GM10248 (cell line): ENCODE measurements at regions not wholly inside any gene's neighbourhood (a gene's known extent, or its start where the extent isn't known, plus 50 kb on each side); places are given as distances from the start of the nearest gene placed in this dataset.
"Not testable (repeated sequence)": the region's sequence is repeated elsewhere in the genome, so short reads cannot be mapped to it uniquely, and the experiment has no call there.

Experiments
- CTCF ChIA-PET: fragments of 300-600 bp; sonication (Branson Sonifier 250); formaldehyde crosslinking; extraction: SDS; loops from one replicate; lab custom pipeline; 2021; ENCODE audit warnings: antibody characterized with exemption; lab: Yijun Ruan, JAX
- POLR2A ChIA-PET: fragments of 350-650 bp; sonication (Branson Sonifier 250); formaldehyde crosslinking; extraction: SDS; loops from one replicate; lab custom pipeline; 2020; ENCODE audit warnings: antibody characterized with exemption; lab: Yijun Ruan, JAX
- DNase-seq: peaks from one replicate; pipeline ENCODE4 v3.0.0; 2012; ENCODE audit errors: extremely low spot score
- CTCF ChIP-seq: IDR thresholded peaks from 2 replicates; pipeline ENCODE4 v1.5.1; 2012; ENCODE audit warnings: mild to moderate bottlenecking, low read depth; ENCODE audit errors: extremely low read depth, missing control alignments, control extremely low read depth

- TF ChIP-seq CTCF: no peak
- ChIA-PET POLR2A (no interaction called here), CTCF (no interaction called here)
- DNase-seq: no peak
Observed at GRCh38 chr4:155587766-155588165, 78.9 kb upstream of the GUCY1A1 start.

DNA sequence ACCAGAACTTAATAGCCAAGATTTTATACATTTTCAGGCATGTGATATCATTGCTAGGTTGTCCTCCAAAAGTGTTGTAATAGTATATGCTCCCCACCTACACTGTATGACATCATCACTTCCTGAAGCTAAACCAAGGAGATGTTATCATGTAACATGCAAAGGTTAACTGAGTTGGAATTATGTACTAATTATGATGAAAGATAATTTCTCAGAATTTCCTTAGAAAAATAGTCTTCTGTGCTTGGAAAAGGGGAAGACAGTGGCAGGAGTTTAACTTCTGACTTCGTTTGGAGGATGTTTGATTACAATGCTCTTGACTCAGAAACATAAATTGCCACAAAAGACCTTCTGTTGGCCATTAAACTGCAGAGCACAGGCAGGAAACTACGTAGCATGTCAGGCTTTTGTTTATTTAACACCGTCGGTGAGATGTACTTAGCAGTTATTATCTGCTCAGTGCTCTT is 83.6 kb upstream of the GUCY1A1 start:
- DNase-seq: no peak
- CTCF ChIA-PET: no interaction called here
- TF ChIP-seq CTCF: no peak
- POLR2A ChIA-PET: no interaction called here

DNA sequence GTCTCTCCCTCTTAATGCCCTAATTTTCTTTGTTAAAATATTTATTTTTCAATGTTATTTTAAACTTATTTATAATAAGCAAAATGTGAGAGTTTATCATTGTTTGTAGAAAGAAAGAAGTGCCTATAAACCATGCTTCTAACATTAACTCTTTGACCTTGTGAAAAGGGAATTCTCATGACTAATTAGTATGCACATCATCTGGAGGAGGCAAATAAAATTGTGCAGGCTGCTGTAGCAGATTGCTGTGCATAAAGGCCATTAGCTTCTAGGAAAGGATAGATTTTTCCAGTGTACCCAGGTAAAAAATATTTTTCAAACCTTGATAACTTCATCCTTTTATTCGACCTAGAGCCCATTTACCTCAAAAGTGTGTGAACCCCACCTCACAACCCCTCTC is 84.6 kb upstream of the GUCY1A1 start:
- no peak for DNase-seq
- no peak for TF ChIP-seq CTCF
- POLR2A ChIA-PET: no interaction called here
- CTCF ChIA-PET: no interaction called here

DNA sequence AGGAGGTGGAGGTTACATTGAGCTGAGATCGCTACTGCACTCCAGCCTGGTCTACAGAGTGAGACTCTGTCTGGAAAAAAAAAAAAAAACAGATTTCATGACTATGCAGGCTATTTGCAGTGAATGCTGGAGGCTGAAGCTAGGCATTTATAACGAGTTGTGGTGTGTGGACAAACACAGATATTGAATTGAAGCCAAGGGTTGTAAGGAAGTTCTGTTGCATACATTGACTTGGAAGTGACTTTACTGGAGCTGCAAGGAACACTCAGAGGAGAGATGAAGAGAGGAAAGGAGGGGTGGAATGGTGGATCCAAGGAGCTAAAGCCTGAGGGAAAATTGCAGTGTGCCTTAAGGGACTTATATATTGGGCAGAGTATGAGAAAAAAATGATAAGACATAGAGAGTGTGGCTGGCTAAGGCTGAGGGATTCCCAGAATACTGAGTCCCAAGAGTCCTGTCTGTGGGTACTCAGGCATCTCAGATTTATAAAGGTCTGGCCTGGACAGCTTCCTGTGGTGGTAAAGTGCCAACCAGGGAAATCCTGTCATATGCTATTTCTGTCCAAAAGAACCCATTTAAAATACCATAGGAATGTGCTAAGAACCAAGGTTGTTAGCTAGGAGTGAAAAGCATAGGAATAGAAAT is 87.8 kb upstream of the GUCY1A1 start:
- POLR2A ChIA-PET: no interaction called here
- no peak for TF ChIP-seq CTCF
- CTCF ChIA-PET: interaction anchor here (1.1 kb wide), 1 partner anchor 10 kb away, joined by 3 read pairs; no protein-coding TSS in a partner anchor
- DNase-seq: no peak

GRCh38 chr4:155578219-155578618 is 88.4 kb upstream of the GUCY1A1 start:
- ChIA-PET CTCF (interaction anchor here (1.1 kb wide), 1 partner anchor 10 kb away, joined by 3 read pairs; no protein-coding TSS in a partner anchor), POLR2A (no interaction called here)
- no peak for TF ChIP-seq CTCF
- DNase-seq: no peak

DNA sequence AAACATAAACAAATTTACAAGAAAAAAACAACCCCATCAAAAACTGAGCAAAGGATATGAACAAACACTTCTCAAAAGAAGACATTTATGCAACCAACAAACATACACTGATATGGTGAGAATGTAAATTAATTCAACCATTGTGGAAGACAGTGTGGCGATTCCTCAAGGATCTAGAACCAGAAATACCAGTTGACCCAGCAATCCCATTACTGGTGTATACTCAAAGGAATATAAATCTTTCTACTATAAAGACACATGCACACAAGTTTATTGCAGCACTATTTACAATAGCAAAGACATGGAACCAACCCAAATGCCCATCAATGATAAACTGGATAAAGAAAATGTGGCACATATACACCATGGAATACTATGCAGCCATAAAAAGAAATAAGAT is 92.3 kb upstream of the GUCY1A1 start:
- DNase-seq, CTCF ChIA-PET, POLR2A ChIA-PET: not testable (repeated sequence)

GRCh38 chr4:155573126-155573525 is 93.5 kb upstream of the GUCY1A1 start:
- ChIA-PET CTCF (no interaction called here), POLR2A (no interaction called here)

More at GRCh38 chr4:155573126-155573525, 93.5 kb upstream of the GUCY1A1 start:
- no peak for TF ChIP-seq CTCF
- no peak for DNase-seq
